ENCODE measurements at regions not wholly inside any gene's neighbourhood (a gene's known extent, or its start where the extent isn't known, plus 50 kb on each side); places are given as distances from the start of the nearest gene placed in this dataset.

DNA sequence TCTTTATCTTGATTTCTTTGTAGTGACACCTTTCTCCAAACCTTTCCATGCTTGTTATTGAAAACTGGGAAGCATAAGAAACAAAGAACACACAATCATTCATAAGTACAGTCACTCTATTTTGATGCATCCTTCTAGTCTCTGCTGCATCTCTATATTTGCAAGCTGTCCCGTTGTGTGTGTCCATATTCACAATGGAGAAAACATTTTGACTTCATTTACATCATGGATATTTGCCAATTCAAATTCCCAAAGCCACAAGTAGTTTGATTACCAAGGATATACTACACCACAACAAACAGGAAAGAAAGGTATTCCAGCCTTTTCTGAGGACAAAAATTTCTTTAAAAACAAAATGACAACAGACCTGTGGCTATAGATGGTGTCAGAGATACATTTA is 673.8 kb downstream of the STIM2 start:
- no peak for DNase-seq

DNA sequence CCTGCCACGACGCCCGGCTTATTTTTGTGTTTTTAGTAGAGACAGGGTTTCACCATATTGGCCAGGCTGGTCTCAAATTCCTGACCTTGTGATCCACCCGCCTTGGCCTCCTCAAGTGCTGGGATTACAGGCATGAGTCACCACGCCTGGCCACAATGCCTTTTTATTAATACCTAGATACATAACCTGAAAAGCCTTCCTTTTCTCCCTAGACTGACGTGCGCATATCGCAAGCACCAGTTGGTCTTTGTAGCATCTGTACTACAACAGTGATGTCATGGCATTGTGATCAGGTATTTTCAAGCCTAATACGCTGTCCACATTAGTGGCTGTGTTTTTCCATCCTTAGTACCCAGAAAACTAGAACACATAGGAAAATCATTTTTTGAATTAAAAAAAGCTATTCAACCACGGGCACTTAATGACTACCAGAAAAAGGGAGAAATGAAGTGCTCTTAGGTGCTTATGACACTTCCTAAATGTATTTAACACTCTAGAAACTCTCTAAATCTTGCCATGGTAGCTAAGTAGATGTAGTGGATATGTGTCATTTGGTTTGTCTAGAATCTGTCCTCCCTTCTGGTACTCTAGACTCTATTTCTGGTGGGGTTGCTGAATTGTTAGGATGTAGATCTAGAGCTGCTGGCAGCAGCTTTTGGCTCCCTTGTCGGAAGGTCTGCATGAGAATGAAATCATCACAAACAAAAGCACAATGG is 707.8 kb downstream of the STIM2 start:
- no peak for DNase-seq

DNA sequence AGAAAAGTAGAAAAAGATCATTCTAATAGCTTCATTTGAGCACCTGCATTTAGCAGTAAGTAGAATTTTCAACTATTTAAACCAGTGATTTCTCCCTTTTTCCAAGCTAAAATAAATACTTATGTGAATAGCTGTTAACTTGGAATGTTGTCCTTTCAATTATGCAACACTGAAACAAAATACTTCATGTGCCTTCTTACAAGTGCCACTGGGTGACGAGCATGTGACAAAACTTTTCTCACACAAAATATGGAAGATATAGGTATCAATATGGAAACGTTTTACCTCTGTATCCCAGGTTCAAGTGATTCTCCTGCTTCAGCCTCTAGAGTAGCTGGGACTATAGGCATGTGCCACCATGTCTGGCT is 708.3 kb downstream of the STIM2 start:
- DNase-seq: no peak

DNA sequence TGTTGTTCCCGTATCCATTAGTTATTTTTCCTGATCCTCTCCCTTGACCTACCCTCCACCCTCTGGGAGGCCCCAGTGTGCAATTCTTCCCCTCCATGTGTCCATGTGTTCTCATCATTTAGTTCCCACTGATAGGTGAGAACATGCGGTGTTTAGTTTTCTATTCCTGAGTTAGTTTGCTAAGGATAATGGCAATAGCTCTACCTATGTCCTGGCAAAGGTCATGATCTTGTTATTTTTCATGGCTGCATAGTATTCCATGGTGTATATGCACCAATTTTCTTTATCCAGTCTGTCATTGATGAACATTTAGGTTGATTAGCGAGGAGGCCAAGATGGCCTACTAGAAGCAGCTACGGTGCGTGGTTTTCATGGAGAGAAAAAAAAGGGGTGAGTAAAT is 714.1 kb downstream of the STIM2 start:
- no peak for DNase-seq

DNA sequence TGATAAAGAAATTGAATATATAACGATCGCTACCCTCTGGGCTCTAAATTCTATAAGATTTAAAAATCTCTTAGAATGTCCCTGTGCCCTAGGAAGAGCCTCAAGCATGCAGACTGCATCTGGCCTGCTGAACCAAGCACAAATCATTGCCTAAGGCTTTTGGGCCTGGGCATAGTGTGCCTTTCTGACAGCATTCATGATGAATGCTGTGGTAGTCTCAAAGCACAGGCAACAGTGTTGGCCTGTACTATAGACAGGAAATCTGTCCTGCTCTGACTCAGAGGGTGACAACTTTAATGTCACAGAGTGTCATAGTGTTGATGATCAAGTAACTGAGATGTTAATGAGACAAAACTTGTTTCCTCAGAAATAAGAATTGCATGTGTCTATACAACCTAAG is 717.3 kb downstream of the STIM2 start:
- DNase-seq: no peak

DNA sequence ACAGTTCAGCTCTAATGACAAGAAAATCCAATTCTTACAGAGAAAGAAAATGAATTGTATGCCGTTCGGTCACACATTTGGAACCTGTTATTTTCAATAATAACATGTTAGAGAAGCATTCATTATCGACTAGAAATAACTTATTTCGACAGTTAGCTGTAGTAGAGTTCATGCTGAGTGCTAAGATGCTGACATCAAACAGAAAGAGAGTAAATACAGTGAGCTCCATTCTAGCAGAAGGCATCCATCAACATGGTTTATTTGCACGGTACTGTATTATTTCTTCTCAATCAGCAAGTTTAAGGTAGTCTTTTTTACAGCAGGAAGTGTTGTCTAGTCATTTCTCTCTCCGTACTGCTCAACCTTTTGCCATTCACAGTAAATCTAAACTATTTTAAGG is 732.1 kb downstream of the STIM2 start:
- no peak for DNase-seq

DNA sequence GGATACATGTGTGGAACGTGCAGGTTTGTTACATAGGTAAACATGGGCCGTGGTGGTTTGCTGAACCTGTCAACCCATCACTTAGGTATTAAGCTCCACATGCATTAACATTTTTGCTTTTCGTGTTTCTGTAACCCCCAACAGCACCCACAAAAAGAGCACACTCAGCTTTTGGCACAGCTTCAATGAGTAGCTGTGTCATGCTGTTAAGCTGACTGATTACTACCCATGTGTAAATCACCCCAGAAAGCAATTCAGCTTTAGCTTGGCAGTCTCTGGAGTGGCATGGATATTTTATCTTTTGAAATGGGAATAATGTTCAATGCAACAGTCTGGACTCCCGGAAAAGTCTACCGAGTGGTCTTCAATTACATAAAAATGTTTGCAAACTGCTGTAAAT is 734.3 kb downstream of the STIM2 start:
- no peak for DNase-seq

DNA sequence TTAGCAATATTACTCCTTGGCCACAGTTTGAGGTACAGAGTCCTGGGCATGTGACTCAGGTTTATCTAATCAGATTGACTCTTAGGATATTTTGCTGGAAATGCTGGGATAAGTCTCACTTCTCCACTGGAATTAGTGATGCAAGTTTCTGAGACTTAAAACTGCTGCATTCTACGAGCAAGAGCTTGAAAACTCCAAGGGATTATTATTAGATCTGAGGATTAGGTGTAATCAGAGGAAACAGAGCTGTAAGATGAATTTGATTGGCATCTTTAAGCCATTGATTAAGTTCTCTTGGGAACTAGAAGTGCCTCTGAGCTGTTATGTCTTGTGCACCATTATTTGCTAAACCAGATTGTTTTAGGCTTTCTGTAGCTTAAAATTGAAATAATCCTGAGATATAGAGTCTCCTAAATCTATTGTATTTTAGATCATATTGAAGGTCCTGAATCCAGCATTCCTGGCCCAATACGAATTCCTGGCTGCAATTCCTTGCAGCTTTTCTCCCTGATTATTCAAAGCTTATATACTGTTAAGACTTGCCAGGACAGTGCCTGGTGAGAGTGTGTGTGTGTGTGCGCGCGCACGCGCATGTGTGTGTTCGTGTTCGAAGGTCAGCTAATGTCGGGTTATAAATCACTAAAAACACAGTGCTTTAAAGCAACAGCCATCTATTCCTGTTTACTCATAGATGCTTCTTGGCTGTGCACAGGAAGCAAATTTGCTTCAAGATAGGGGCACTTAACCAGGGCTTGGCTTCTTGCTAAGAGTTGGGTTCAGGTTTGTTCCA is 735.1 kb downstream of the STIM2 start:
- DNase-seq: no peak

DNA sequence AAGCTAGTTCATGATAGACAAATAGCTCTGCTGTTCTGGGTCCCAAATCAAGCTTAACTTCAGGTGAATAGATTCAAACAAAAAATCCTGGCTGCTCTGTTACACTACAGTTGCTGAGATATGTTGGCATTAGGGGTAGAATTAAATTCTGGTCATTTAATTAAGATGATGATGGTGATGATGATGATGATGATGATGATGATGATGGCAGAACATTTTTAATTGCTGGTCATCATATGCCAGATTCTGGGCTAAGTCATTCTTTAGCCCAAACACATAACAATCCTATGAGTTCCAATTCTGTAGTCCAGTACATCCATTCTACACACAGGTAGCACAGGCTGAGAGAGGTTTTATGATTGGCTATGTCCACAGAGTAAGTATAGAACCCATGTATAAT is 741.5 kb downstream of the STIM2 start:
- DNase-seq: no peak

DNA sequence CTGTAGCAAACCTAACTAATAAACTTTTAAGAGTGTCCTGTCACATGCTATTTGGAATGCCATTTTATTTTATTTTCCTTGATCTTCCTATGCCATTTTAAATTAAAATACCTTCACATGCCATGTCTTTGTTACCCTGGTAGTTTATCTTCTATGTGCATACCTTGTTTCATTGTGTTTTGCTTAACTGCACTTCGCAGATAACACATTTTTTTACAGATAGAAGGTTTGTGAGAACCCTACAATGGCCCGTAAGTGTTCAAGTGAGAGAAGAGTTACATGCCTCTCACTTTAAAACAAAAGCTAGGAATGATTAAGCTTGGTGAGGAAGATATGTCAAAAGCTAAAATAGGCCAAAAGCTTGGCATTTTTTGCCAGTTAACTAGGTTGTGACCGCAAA is 744.1 kb downstream of the STIM2 start:
- no peak for DNase-seq

DNA sequence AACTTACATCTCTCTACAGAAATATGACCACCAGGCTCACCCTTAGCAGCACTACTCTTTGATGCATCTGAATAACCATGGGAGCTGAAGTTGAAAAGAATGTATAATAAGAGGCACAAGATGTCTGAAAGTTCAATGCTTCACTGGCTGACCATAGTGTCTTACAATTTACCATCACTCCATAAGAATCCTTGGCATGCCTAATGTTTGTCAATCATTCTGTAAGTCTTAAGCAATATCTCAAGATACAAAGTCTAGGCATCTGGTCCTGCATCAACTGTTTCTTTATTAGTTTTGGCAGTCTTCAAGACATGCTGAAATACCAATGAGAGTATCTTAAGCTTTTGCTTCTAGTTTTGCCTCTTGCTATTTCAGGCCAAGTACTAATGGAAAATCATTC is 755.5 kb downstream of the STIM2 start:
- DNase-seq: no peak

DNA sequence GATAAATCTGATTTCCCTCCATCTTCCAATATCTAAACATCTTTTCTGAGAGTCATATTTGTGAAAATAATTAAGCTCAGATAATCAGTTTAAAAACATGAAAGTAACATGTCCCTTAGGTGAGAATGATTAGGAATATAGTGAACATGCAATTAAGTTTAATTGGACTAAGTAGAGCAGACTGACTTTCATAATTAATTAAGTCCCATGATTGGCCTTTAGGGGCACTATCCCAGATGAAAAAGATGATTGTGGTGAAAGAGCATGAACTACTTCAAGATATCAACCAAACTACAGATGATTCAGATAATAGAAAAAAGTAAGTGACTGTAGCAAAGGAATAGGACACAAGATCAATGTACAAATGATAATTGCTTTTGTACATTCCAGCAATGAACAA is 758.8 kb downstream of the STIM2 start:
- no peak for DNase-seq

DNA sequence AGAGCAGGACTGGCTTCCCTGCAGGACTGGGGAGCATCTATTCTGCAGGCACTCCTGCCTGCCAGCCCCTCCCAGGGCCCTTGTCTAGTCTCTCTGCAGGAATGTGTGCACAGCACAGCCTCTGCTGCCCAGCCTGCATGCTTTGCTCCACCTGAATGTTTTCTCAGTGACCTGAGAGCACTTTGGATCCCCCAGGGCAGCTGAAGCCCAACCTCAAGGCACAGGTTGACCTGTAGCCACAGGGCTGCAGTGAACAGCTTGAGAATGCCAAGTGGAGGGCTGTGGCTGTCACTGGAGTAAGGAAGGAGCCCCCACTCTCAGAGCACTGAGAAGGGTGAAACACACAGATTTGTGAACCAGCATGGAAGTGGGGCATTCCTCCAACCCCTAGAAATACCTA is 760.2 kb downstream of the STIM2 start:
- no peak for DNase-seq

DNA sequence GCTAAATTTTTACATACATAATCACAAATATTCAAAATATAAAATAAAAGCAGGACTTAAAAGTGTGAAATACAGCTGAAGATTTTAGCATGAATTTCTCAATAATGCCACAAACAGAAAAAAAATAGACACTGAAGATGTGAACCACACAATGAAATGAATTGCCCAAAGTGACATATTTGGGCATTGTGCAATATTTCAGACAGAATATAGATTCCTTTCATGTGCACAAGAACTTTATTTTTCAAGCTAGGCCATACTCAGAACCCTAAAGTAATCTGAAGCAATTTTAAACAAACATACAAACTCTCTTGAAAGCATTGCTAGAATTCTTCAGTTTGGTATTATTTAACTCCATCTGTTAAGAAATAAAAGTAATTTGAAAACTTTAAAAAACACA is 764.1 kb downstream of the STIM2 start:
- no peak for DNase-seq

DNA sequence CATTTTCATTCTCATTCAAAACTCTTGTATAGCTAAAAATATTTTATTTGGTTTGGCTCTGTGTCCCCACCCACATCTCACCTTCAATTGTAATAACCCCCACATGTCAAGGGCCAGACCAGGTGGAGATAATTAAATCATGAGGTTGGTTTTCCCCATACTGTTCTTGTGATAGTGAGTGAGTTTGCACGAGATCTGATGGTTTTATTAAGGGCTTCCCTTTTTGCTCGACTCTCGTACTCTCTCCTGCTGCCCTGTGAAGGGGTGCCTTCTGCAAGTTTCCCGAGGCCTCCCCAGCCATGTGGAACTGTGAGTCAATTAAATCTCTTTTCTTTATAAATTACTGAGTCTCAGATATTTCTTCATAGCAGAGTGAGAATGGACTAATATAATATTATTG is 768.0 kb downstream of the STIM2 start:
- DNase-seq: no peak

DNA sequence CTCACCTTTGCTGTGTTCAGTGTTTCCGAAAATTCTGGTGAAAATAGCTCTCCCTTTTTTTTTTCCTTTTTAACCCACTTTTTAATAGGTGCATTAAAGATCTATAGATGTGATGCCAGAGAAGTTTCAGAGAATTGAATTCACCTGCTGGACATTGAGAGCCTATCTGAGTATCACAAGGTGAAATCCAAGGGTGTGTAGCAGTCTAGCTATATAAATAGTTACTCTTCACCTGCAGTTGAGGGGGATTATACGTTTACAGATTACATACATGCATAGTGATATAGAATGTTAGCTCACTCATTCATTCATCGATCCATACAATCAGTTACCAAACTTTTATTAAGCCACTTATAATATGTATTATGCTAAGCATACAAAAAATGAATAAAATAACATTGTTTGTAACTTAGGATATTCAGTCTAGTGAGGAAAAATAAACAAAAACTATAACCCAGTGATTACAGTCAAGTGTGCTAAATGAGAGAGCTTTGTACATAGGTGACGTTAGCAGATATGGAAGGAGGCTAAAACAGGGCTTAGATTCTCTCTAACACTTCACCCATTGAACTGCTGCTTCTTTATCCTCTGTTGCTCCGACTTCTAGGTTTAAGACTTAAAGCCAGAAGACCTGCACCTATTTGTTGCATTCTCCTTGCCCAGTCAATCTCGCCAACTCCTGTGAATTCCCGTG is 769.0 kb downstream of the STIM2 start:
- DNase-seq: no peak

DNA sequence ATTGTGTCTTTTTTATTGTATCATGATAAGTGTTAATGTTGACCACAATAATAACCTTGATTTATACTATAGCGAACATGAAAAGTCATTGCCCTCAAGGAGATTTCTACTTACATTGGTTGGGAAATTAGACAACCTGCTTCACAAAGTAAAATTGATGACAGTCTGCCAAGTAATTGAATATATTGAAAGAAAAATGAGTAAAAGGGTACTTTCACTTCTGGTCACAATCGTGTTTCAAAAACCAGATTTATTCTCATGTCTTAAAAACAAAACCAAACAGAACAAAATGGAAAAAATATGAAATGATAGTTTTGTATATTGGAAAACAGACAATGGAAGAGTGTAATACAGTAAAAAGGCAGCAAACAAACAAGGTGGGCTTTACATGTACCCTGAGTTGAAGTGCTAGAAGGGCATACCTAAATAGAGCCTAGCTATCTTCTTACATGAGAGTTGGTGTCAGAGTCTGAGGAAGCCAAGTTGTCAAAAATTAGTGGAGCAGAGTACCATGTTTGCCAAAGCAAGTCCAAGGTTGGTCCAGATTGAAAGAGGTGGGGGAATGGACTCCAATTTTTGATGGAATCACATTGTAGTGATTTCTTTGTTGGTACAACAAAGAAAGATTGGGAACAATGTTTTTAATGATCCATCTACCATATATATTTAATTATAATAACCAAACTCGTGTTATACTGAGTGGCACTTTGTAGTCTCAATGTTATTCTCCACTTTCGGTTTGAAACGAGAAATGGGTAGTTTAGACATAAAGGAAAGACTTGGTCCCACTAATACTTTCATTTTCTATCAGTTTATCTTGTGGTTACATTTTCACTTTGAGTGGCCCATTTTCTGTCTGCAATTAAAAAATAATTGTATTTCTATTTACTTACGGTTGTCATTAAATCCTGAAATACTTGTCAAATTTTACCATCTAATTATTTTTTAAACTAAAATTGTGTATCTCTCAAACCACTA is 775.6 kb downstream of the STIM2 start:
- no peak for DNase-seq

DNA sequence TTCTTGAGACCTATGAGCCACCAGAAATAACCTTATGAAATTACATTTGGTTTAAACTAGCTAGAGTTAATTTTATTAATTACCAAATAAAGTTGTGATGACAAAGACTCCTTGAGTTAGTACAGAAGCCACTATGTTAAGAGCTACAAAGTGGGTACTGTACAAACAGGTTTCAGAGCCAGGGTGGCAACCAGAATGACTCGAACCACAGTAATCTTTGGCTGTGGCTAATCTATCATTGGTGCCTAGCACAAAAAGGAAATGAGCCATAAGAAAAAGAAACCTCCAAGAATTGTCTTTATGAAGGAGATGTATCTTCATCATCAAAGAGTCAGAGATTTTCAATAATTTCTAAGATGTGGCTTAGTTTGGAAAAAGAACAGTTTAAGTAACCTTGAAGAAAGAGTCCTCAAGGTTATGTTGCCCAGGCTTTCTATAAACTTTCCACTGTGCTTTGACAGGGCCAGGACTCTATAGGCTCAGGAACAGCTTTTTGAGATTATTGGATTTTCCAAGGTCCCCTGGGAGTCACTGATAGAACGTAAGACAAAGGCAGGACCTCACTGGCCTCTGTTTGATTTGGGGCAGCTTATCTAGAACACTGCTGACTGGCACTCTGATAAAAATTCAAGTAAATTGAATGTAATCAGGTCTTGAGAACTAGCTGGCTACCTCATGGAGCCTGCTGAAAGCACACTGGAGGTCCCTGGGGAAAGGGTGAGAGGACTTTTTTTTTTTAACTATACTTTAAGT is 777.7 kb downstream of the STIM2 start:
- DNase-seq: no peak

DNA sequence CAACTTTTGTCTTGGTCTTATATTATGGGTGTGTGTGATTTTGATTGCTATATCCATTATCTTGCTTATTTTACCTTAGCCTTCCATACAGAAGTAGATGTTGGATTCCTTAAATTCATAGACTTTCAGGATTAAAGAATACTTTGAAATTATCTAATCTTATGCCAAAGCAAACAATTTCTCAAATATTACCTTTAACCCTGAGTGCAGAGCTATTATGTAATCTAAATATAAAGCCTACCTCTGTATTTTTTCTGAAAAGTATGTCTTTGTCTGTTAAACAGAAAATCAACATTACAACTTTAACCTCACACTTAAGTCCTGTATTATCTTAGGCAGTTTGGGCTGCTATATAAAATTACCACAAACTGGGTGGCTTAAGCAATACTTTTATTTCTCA is 782.5 kb downstream of the STIM2 start:
- no peak for DNase-seq

DNA sequence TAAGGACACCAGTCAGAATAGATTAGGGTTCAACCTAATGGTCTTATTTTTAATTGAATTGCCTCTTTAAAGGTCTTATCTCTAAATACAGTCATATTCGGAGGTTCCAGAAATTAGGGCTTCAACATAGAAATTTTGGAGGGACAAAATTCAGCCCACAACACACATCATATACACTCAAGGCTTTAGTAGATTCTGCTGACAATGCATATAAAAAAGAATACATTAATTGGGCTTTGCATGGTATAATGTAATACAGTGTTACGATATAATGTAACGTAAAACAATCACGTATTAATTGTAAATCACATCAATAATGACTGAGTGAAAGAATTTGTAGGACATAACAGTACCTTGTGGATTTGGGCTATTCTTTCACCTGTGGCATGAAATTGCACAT is 787.8 kb downstream of the STIM2 start:
- DNase-seq: no peak

DNA sequence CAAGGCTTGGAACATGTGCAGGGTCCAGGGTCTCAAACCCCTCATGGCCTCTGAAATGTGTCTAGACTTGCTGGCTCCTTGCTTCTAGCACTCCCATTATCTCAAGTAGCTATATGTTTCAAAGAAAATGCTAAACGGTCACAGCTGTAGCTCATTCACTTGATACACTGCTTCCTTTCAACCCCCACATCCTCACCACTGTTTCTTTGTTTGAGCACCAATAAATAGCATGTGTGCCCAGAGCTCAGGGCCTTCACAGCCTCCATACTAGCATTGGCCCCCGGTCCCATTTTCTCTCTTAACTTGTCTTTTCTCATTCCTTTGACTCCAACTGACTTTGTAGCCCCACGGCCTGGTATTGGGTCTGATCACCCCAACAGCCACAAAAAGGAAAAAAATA is 801.8 kb downstream of the STIM2 start:
- DNase-seq: no peak

DNA sequence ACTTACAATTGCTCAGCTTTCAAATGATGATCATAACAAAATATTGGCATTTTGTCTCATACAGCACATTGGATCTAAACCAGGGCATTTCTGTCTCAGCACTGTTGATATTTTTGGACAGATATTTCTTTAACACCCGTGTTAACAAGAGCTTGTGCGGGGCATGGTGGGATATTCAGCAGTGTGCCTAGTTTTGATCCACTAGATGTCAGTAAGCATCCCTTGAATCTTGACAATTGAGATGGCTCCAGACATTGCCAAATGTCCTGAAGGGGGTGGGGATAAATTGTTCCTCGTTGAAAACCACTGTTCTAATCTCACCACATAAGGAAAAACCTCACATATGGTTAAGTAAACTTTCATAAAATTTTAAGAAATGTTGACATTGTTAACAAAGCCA is 806.3 kb downstream of the STIM2 start:
- DNase-seq: no peak

Data from NCI-H1105 treated with DMSO at 0.1 percent for 48 hours (cell line).